ENCODE measurements at regions not wholly inside any gene's neighbourhood (a gene's known extent, or its start where the extent isn't known, plus 50 kb on each side); places are given as distances from the start of the nearest gene placed in this dataset.
"Not testable (repeated sequence)": the region's sequence is repeated elsewhere in the genome, so short reads cannot be mapped to it uniquely, and the experiment has no call there.

DNA sequence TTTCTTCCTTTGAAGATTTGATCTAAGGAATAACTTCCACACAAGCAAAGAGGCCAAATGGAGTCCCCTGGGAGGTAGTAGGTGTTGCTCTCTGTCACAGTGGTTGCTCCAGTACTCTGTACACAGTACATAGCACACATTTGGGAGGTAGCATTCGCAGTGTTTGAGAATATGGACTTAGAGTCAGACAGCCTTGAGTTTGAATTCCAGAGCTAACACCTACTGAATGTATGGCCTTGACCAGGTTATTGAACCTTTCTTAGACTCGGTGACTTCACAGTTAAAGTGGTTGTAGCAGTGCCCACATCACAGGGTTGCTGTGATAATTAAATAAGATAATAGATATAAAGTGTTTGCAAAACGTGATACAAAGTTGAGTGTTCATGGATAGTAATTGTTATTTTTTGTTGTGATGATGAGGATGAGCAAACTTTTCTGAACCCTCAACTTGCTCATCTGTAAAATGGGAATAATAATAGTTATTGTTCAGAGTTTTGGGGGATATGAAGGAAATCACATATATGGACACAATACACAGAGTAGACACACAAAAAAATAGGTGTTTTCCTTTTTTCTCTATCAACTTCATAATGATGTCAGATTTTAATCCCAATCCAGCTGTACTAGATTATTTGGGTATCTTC is 271.6 kb upstream of the CRY1 start:
- no peak for DNase-seq (ENCODE audit: low read depth in 4 of 4, low spot score in 3 of 4)

DNA sequence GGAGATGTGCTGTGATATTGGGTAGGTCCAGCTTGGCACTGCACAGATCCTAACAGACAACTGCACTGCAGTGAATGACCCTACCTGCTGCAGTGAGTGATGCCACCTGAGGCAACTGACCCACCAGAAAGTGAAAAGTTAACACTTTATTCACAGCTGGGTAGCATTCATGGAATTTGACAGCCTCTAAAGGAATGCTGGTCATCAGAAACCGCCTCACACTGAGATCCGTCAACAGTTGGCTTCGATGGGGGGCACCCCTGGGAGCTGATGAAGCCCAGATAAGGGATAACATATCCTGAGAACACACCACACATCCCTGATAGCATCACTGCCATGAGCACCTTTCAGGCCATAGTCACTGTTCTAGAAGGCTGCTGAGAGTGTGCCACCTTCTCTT is 272.4 kb upstream of the CRY1 start:
- no peak for DNase-seq (ENCODE audit: low read depth in 4 of 4, low spot score in 3 of 4)

DNA sequence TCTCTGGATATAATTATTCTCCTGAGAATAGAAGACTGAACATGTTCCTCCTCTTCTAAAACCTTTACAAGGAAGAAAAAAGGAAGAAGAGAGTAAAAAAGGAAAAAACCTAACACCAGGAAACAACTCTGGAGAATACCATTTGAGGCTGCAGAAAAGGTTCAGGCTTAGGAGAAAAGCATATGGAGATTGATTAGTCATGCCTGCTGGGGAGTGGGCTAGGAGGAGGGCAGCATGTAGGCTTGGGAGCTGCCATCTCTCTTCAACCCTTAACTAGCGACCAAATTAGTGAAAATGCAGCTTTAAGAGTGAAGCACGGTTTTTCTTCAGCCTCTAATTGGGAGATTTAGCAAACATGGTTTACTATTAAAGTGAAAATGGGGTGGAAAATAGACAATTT is 273.0 kb upstream of the CRY1 start:
- DNase-seq (ENCODE audit: low read depth in 4 of 4, low spot score in 3 of 4), result no peak

DNA sequence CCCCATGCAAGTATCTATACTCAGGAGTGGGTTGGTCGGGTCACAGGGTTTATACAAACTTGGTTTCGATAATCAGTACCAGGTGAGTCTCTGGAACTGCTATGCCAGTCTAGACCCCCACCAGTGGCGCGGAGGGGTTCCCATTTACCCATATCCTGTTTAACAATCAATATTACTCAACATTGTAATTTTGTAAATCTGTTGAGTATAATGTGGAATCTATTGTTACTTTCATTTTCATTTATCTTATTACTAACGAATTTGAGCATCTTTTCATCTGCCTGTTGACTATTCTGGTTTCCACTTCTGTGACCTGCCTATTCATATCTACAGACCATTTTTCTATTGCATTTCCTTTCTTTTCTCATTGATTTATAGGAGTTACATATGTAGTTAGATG is 275.2 kb upstream of the CRY1 start:
- no peak for DNase-seq (ENCODE audit: low read depth in 4 of 4, low spot score in 3 of 4)

DNA sequence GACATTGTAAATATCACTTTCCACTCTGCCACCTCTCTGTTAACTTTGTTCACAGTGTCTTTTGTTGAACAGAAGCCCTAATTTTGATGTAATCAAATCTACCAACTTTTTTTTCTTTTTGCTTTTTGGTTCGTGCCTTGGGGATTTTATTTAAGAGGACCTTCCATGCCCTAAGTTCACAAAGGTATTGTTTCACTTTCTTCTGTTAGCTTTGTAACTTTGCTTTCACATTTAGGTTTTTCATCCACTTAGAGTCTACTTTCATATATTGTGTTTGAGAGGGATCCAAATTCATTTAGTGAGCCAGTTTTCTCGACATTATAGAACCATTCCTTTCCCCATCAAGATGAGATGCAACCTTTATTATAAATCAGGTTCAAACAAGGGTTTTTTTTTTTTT is 275.7 kb upstream of the CRY1 start:
- no peak for DNase-seq (ENCODE audit: low read depth in 4 of 4, low spot score in 3 of 4)

DNA sequence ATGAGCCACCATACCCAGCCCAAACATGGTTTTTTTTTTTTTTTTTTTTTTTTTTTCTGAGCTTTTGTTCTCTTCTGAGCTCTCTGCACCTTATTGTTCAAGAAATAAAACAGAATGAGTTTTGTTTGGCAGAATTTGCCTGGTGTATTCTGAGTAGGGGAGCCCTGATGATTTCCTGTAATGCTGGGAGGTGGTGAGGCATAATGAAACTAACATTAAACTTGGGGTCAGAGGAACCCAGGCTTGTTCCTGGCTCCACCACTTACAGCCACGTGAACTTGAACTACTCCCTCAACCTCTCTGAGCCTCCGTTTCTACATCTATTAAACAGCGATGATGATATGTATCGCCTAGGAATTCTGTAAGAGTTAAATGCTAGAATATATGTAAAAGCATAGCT is 276.3 kb upstream of the CRY1 start:
- DNase-seq (ENCODE audit: low read depth in 4 of 4, low spot score in 3 of 4), result no peak

DNA sequence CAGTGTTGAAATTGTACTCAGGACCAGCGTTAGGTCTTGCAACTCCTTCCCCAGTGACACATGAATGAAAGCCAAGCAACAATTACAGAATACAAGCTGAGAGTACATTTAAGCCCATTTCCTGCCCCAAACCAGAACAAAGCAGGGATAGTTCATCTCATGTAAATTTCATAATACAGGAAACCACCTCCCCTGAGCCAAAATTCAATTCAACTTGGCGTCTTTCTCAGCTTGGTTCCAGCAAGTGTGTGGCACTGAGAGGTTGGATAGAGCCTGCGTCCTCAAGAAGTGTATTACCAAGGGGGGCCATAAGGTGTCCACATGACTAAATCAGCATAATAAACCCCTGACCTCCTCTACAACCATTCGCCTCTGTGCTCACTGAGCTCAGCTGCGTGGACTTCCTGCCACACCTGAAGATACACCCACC is 278.9 kb upstream of the CRY1 start:
- DNase-seq (ENCODE audit: low read depth in 4 of 4, low spot score in 3 of 4), result no peak

DNA sequence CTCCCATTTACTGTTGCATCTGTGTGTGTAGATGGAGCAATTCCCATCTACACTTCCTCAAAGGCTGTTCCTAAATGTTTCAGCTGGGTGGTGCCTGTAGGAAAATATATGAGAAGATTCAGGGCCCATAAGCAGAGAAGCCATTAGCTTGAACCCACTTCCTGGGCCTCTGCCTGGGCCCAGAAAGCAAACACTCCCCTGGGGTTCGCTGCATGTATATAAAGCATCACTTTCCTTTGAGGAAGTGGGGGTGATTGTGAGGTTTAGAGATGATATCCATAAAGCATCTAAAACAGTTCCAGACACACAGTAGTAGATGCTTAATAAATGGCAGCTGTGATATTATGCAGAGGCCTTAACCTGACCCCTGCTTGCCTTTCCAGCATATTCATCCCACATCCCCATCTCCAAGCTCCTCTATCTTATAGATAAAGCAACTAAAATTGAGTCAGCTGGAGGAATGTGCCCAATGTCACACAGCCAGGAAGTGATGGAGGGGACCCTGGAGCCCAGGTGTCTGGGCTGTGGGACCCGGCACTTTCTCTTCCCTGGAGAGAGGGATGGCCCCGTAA is 280.0 kb upstream of the CRY1 start:
- no peak for DNase-seq (ENCODE audit: low read depth in 4 of 4, low spot score in 3 of 4)

DNA sequence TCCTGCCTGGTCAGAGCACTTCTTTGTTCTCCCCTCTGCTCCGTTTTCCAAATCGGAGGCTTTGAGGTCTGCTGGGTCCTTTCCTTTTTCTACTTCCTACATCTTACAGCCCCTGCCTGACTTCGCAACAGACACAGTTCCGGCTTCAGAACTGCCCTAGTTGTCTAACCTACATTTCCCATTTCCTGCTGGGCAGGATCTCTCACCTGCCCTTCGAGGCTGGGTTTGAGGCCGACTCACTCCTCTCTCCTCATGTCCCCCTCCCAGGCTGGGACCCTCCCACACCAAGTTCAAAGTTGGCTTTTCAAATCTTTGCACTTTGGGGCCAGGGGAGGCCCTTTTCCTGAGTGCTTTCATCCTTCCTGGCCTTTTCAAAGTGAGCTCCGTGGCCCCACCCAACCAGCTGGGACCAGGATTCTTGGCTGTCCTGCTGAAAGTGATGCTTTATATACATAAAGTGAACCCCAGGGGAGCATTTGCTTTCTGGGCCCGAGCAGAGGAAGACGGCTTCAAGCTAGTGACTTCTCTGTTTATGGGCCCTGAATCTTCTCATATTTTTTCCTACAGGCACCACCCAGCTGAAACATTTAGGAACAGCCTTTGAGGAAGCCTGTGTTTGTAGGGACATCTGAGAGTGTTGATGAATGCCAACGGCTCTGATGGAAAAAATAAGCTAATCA is 281.0 kb upstream of the CRY1 start:
- no peak for DNase-seq (ENCODE audit: low read depth in 4 of 4, low spot score in 3 of 4)

DNA sequence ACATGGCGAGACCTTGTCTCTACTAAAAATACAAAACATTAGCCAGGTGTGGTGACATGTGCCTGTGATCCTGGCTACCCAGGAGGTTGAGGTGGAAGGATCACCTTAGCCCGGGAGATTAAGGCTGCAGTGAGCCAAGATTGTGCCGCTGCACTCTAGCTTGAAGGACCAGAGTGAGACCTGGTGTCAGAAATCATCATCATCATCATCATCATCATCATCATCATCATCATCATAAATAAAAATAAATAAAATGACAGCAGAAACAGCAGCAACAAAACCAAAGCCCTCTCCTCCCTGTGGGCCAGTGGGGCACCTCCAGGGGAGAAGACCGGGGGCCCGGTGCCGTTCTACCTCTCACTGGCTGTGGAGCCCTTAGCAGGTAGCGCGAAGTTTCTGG is 281.9 kb upstream of the CRY1 start:
- no peak for DNase-seq (ENCODE audit: low read depth in 4 of 4, low spot score in 3 of 4)

DNA sequence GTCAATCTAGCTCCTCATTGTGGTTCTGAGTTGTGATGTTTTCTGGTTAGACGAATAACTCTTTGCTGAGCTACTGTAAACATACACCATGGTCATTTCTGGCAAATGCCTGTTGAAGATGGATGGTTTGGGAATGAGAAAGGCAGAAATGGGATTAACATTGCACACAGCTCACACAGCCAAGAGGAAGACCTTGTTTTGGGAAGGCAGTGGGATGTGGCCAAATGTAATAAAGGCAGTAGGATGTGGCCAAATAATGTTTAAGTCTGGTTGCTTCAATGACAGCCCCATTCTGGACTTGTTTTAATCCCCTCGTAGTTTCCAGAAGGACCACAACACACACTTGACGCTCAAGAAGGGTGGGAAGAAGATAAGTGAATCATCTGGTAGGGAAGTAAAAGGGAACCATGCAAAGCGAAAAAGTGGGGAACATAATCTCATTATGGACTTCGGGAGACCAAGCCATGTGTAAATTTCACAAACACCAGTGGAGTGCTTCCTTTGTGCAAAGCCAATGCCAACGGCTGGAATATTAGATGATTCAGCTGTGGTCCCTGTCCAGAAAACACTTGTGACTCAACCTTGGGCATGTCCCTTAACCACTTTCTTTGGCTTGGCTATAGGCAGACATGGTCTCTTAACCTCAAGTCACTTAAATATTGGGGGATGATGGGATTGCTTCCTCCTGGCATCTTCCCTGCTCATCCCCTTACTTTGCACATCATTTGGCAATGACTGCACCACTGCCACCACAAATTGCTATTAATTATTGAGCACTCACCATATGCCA is 284.4 kb upstream of the CRY1 start:
- no peak for DNase-seq (ENCODE audit: low read depth in 4 of 4, low spot score in 3 of 4)

DNA sequence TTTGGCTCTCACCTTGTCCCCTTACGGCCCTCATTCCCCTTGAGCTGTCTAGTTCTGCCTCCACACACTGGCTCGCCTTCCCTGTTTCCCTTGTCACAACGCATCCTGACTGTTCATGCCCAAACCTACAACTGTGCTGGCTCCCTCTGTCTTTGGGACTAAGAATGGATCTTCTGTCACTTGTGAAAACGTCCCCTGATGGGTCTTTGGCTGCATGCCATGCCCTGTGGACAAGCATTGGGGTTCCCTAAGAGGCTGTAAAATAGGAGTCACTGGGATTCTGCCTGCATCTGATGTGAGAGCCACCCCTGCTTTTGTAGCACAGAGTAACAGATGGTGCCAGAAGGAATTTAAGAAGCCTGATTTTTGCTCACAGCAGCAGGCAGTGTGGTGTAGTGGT is 285.3 kb upstream of the CRY1 start:
- DNase-seq (ENCODE audit: low read depth in 4 of 4, low spot score in 3 of 4), result no peak

DNA sequence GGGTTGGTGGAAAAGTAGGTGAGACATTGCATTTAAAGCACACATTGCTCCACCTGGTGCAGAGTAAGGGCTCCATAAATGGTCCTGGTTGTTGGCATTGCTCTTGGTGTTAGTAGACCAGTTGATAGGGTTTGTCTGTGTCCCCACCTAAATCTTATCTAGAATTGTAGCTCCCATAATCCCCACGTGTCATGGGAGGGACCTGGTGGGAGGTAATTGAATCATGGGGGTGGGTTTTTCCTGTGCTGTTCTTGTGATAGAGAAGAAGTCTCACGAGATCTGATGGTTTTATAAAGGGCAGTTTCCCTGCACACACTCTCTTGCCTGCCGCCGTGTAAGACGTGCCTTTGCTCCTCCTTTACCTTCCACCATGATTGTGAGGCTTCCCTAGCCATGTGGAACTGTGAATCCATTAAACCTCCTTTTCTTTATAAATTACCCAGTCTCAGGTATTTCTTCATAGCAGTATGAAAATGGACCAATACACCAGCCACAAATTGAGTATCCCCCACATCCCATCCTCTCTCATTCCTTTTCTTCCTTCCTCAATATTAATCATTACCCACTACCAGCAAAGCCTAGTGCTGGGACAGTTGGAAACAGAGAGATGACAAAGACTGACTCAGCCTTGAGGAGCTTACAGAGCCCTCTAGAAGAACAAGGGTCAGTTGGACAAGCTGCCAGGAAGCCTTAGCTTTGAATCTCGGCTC is 285.9 kb upstream of the CRY1 start:
- not testable (repeated sequence) for DNase-seq (ENCODE audit: low read depth in 4 of 4, low spot score in 3 of 4)

DNA sequence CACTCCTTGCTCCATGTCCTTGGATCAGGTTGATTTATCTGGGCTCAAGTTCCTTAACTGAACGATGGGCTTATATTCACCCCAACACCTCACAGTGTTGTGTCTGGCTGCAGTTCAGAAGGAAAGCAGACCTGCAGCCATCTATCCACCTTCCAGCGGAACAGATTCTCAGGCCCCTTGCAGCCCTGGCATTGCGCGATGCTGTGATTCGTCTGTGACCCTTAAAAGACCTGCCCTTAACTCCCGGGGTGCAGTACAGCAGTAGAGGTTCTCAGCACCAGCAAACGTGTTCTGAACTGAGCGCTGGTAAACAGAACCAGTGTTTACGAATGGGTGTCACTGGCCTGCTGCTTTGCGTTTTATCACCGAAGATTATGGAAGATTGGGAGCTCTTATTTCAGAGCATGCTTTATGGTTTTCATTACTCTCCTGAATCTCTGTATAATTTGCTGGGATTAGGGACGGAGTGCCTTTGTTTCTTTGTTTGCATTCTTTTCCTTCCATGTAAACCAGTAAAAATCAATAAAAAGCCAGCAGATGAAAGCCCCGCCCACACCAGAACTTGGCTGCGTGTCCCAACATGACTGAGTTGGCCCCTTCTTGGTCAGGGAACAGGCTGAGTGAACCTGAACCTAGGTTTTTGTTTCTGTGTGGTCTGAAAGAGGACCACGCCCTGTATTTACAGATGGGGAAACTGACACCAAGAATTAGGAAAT is 286.7 kb upstream of the CRY1 start:
- DNase-seq (ENCODE audit: low read depth in 4 of 4, low spot score in 3 of 4), result no peak

DNA sequence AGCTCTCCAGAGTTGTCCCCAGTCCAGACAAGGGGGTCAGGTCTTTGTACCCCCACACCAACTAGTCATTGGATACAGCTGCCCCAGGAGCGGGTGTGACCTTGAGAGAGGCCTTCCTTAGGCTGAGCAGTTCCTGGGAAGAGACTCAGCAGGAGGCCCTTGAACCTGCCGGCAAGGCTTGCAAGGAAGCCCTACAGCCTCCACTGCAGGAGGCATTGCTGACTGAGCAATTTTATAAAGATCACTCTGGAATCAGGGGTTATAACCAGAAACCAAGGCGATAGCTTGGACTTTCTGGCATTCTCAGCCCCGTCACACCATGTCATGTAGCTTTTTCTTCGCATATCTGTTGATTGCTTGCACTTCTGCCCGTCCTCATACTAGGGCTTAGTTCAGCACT is 291.3 kb upstream of the CRY1 start:
- DNase-seq (ENCODE audit: low read depth in 4 of 4, low spot score in 3 of 4), result no peak

DNA sequence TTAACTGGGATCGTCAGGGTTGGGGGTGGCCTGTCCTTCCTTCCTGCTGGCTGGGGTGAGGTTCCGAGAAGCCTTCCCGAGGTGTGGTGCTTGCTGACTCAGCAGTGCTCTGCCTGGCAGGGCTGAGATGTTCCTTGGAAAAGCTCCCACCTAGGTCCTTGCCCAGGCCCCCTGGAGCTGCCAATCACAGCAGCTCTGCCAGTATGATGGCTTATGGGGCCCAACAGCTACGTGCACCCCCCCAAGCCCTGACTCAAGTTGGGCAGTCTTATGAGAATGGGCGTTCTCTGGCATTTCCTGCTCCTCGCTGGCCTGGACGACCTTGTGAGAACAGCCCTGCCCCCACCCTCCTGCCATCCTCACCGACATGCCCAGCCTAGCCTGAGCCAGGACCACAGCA is 292.2 kb upstream of the CRY1 start:
- DNase-seq (ENCODE audit: low read depth in 4 of 4, low spot score in 3 of 4), result no peak

DNA sequence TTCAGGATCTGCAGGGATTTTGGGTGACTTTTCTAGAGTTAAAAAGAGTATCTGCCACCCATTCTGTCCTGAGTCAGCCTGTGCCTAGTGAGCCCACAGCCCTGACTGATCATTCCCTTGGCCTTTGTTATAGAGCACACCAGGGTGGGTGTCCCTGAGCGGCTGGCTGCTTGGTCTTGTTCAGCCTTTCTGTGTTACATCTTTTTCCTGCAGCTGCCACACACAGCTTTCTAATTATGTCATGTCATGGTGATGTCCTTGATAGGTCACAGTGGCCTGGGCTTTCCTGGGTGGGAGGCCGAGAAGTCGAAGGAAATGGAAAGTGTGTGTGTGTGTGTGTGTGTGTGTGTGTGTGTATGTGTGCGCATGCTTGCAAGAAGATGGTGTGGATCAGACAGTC is 293.2 kb upstream of the CRY1 start:
- DNase-seq (ENCODE audit: low read depth in 4 of 4, low spot score in 3 of 4), result no peak

DNA sequence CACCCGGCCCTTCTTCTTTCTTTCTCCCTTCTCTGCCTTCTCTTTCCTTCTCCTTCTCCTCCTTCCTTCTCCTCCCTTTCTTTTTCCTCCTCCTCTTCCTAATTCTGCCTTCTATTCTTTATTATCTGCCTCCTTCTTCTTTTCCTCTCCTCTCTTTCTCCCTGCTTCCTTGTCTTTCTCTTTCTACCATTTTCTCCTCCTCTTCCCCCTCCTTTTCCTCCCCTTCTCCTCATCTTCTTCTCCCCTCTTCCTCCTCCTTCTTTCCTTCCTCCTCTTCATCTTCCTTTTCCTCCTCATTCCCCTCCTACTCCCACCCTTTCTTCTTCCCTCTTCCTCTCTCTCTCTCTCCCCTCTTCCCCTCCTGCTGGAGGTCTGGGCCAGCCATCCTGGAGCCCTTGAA is 294.9 kb upstream of the CRY1 start:
- DNase-seq (ENCODE audit: low read depth in 4 of 4, low spot score in 3 of 4), result no peak

DNA sequence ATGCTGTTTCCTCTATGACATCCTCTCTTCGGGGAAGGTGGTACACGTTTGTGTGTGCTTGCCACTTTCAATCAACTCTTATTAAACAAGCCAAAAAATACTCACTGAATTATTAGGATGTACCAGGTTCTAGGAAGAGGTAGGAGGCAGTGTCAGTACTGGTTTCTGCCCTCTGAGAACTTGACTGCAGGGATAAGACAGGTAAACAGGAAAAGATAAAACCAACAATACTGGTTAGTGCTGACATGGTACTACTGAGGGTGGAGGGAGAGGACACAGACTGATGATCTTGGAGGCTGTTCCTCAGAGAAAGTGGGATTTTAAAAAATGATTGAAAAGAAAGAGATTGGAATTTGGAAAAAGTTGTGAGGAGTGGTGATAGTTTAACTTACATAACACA is 295.2 kb upstream of the PWP1 start:
- DNase-seq (ENCODE audit: low read depth in 4 of 4, low spot score in 3 of 4), result no peak

DNA sequence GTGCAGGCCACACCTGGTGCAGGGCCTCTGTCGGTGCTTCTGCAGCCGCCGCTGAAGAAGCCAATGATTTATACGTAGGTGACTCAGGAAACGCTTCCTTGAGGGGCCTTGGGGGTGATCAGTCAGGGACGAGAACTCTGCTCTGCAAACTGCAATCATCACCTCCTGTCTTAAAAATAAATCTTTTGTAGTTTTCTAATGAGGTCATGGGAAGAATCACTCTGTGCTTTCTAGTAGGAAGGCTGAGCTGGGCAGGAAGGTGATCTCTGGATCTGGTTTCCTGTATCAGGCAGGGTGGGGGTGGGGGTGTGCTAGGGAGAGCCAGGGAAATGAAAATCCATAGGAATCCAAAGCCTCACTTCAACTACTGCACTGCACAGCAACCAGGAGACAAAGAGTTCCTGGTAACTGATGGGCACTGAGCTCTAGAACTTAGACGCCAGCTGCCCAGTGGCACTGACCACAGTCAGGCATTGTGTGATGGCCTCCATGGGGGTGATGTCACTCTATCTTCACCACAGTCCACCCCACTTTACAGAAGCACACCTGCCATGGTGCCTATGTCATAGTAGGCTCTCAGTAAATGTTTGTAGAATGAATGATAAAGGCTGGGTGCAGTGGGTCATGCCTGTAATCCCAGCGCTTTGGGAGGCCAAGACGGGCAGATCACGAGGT is 292.4 kb upstream of the PWP1 start:
- no peak for DNase-seq (ENCODE audit: low read depth in 4 of 4, low spot score in 3 of 4)
